ENCODE measurements at regions not wholly inside any gene's neighbourhood (a gene's known extent, or its start where the extent isn't known, plus 50 kb on each side); places are given as distances from the start of the nearest gene placed in this dataset.

DNA sequence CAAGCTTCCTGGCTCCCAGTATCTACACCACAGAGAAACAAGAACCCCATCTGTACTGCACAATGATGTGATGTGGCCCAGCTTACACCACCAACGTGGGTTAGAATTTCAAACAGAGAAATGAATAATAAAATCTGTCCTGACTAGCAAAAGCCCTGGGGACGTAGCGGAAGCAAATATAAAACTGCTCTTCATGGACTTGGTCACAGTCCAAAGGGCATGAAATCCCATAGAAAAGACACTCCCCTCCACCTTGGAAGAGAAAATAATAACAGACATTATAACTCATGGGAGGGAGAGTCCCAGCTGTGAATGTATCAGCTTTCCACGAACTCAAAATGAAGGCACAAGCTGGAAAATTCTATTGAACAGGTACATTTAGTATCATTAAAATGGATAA is 205.3 kb upstream of the GALNT17 start:
- no peak for ATAC-seq
- H3K4me3 Mint-ChIP-seq, result no peak overlapping the region
- DNase-seq, result no peak
- H3K9me3 Mint-ChIP-seq, result peaks cover 17% of the 10 kb centered on the region
- H3K27me3 Mint-ChIP-seq (ENCODE audit: low read depth), result no peaks in the 10 kb centered on the region
- no peaks in the 10 kb centered on the region for H3K36me3 Mint-ChIP-seq (ENCODE audit: insufficient read depth)
- no peaks in the 10 kb centered on the region for H3K4me1 Mint-ChIP-seq (ENCODE audit: low read depth)

DNA sequence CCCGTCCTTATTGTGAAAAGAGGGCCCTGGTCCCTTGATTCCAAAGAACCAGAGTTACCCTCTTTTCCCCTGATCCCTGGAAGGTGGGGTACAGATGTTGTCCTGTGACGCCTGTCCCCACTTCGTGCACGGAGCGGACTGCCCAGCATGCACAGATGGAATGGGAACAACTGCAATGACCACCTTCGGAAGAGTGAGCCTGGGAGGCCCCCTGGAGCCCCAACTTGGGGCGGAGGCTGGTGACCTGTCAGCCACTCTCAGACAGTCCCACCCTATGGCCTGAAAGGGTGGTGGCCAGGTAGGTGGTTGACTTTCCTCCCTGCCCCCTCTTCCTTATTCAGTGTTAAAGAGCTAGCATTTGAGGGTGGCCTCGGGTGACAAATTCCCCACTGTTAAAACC is 196.6 kb upstream of the GALNT17 start:
- no peak for ATAC-seq
- no peak for DNase-seq
- Mint-ChIP-seq H3K4me3 (no peak overlapping the region), H3K9me3 (peaks cover 14% of the 10 kb centered on the region), H3K4me1 (ENCODE audit: low read depth) (no peaks in the 10 kb centered on the region), H3K36me3 (ENCODE audit: insufficient read depth) (no peaks in the 10 kb centered on the region), H3K27me3 (ENCODE audit: low read depth) (no peaks in the 10 kb centered on the region)

DNA sequence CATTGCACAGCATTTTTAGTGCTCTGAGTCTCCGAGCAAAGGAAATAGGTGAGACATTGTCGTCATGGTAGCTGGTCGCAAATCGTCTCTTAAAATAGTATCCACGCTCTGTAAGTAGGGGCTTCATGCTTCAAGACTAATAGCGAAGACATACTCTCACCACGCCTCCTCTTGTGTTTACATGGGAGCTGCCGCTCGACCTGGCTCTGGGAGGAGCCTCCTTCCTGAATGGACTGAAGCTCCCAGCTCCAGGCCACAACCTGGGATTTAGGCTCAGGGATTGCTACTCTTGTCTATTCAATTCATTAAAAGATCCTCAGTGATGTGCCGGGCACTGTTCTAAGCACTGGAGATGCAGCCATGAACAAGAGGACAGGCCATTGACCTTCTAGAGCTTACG is 196.1 kb upstream of the GALNT17 start:
- H3K27me3 Mint-ChIP-seq (ENCODE audit: low read depth), result no peaks in the 10 kb centered on the region
- no peak for DNase-seq
- H3K9me3 Mint-ChIP-seq, result peaks cover 15% of the 10 kb centered on the region
- H3K4me3 Mint-ChIP-seq, result no peak overlapping the region
- H3K36me3 Mint-ChIP-seq (ENCODE audit: insufficient read depth), result no peaks in the 10 kb centered on the region
- no peak for ATAC-seq
- H3K4me1 Mint-ChIP-seq (ENCODE audit: low read depth), result no peaks in the 10 kb centered on the region

DNA sequence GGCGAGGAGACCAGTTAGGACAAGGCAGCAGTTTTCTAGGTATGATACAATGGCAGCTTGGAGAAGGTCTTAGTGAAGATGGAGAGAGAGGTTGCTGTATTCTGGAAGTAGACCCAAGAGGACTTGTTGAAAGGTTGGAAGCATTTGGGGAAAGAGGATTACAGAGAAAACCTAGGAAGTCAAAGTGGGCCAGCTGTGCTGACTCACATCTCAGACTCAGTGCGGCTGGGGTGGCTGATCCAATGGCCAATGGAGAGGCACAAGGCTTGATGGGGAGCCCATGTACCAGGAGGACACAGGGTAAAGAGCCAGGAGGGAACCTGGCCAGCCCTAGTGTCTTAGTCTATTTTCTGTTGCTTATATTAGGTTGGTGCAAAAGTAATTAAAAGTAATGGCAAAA is 194.5 kb upstream of the GALNT17 start:
- DNase-seq (no peak), ATAC-seq (no peak)
- no peak overlapping the region for H3K4me3 Mint-ChIP-seq
- H3K4me1 Mint-ChIP-seq (ENCODE audit: low read depth), result no peaks in the 10 kb centered on the region
- peaks cover 11% of the 10 kb centered on the region for H3K9me3 Mint-ChIP-seq
- no peaks in the 10 kb centered on the region for H3K36me3 Mint-ChIP-seq (ENCODE audit: insufficient read depth)
- H3K27me3 Mint-ChIP-seq (ENCODE audit: low read depth), result no peaks in the 10 kb centered on the region

DNA sequence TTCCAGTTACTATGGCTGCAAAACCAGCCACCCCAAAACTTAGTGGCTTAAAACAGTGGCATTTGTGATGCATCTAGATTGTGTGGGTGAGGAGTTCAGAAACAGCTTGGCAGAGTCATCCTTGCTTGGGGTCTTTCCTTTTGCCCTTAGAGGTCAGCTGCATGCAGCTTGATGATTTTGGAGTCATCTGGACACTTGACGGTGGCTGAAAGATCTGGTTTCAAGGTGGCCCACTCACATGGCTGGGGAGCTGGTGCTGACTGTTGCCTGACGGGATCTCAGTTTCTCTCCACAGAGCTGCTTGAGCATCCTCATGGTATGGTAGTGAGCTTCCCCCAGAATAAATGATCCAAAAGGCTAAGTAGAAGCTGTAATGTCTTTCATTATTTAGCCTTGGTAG is 191.3 kb upstream of the GALNT17 start:
- H3K27me3 Mint-ChIP-seq (ENCODE audit: low read depth), result no peaks in the 10 kb centered on the region
- H3K4me1 Mint-ChIP-seq (ENCODE audit: low read depth), result no peaks in the 10 kb centered on the region
- no peak overlapping the region for H3K4me3 Mint-ChIP-seq
- no peaks in the 10 kb centered on the region for H3K36me3 Mint-ChIP-seq (ENCODE audit: insufficient read depth)
- H3K9me3 Mint-ChIP-seq, result peaks cover 15% of the 10 kb centered on the region
- no peak for DNase-seq
- ATAC-seq, result no peak

DNA sequence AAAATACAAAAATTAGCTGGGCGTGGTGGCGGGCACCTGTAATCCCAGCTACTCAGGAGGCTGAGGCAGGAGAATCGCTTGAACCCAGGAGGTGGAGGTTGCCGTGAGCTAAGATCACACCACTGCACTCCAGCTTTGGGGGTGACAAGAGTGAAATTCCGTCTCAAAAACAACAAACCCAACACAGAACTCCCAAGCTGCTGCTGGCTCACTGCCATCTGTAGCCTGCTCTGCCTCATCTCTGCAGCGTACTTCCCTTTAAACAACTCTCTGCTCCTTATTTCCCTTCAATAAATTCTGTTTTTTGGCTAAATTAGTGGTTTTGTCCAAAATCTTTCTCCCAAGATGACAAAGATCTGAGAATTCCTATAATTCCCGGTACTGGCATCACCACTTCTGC is 189.2 kb upstream of the GALNT17 start:
- Mint-ChIP-seq H3K4me1 (ENCODE audit: low read depth) (no peaks in the 10 kb centered on the region), H3K36me3 (ENCODE audit: insufficient read depth) (no peaks in the 10 kb centered on the region), H3K4me3 (no peak overlapping the region), H3K27me3 (ENCODE audit: low read depth) (no peaks in the 10 kb centered on the region), H3K9me3 (peaks cover 11% of the 10 kb centered on the region)
- no peak for ATAC-seq
- no peak for DNase-seq

DNA sequence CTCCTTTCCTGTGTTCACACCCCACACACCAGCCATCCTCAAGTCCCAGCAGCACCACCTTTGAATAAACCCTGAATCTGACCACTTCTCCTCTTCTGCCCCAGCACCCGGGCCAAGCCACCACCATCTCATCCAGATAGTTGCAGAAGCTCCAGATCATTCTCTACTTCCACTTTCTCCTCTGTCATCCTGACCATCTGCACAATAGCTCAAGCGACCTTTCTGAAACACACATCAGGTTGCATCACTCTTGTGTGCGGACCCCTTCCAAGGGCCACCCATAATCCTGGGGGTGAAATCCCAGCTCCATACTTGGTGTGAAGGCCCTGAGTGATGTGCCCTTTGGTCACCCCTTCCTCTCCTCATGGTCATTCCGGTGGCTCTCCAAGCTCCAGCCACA is 187.4 kb upstream of the GALNT17 start:
- Mint-ChIP-seq H3K4me1 (ENCODE audit: low read depth) (no peaks in the 10 kb centered on the region), H3K36me3 (ENCODE audit: insufficient read depth) (no peaks in the 10 kb centered on the region), H3K4me3 (no peak overlapping the region), H3K9me3 (peaks cover 8% of the 10 kb centered on the region), H3K27me3 (ENCODE audit: low read depth) (no peaks in the 10 kb centered on the region)
- DNase-seq (no peak), ATAC-seq (no peak)

DNA sequence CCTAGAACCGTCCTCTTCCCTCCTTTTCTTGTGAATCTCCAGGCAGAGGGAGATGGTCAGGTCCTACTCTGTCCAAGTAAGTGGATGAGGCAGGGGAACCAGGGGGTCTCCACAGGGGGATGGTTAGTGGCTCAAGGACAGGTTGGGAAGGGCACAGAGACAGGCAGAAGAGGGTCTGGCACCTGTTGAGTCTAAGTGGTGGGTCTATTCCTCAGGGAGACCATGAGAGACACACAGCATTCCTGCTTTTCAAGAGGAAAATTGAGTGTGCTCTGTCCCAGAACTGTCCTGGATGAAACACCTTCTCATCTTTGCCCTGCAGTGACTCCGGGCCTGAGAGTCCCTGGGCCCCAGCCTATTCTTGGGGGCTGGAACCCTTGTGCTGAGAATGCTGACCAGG is 184.8 kb upstream of the GALNT17 start:
- H3K36me3 Mint-ChIP-seq (ENCODE audit: insufficient read depth), result no peaks in the 10 kb centered on the region
- no peaks in the 10 kb centered on the region for H3K4me1 Mint-ChIP-seq (ENCODE audit: low read depth)
- no peak for ATAC-seq
- peaks cover 12% of the 10 kb centered on the region for H3K9me3 Mint-ChIP-seq
- H3K4me3 Mint-ChIP-seq, result no peak overlapping the region
- H3K27me3 Mint-ChIP-seq (ENCODE audit: low read depth), result no peaks in the 10 kb centered on the region
- no peak for DNase-seq

DNA sequence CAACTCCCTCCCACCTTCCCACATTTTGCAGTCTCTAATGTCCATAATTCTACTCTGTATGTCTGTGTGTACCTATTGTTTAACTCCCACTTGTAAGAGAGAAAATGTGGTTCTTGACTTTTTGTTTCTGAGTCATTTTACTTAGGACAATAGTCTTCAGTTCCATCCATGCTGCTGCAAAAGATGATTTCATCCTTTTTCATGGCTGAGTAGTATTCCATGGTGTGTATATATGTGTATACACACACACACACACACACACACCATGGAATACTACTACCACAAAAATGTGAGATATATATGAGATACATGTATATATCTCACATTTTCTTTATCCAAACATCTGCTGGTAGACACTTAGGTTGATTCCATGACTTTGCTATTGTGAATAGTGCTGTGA is 182.1 kb upstream of the GALNT17 start:
- Mint-ChIP-seq H3K36me3 (ENCODE audit: insufficient read depth) (no peaks in the 10 kb centered on the region), H3K4me1 (ENCODE audit: low read depth) (no peaks in the 10 kb centered on the region), H3K4me3 (no peak overlapping the region), H3K9me3 (peaks cover 9% of the 10 kb centered on the region), H3K27me3 (ENCODE audit: low read depth) (no peaks in the 10 kb centered on the region)
- DNase-seq, result no peak
- no peak for ATAC-seq

DNA sequence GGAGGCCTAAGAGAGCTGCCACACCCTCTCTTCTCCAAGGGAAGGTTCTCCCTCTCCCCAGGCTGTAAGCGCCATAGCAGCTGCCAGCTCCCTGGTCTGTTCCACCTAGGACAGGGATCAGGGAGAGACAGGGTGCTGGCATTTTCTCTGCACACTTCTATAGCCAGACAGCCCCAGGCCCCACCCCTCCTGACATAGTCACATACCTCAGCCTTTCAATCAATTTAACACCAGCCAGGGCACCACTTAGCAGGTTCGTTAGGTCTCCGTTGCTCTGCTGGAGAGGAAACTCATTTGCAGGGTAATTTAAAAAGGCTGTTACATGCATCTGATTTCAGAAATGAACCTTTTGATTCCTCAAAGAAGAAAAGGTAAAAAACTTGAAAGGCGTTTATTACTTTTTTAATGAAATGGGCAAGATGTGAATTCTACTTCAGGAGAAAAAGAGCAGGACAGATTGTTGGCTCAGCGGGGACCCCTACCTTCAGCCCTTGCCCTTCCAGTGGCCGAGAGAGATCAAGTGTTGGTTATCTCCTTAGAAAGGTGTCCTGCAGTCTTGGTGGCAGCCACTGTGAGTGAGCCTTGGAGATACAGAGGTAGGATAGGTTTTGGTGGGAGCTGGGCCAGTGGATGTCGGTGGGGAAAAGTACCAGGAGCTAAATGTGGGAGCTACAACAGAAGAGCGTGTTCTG is 180.5 kb upstream of the GALNT17 start:
- Mint-ChIP-seq H3K4me1 (ENCODE audit: low read depth) (no peaks in the 10 kb centered on the region), H3K36me3 (ENCODE audit: insufficient read depth) (no peaks in the 10 kb centered on the region), H3K9me3 (peaks cover 12% of the 10 kb centered on the region), H3K27me3 (ENCODE audit: low read depth) (no peaks in the 10 kb centered on the region), H3K4me3 (no peak overlapping the region)
- no peak for ATAC-seq
- no peak for DNase-seq

DNA sequence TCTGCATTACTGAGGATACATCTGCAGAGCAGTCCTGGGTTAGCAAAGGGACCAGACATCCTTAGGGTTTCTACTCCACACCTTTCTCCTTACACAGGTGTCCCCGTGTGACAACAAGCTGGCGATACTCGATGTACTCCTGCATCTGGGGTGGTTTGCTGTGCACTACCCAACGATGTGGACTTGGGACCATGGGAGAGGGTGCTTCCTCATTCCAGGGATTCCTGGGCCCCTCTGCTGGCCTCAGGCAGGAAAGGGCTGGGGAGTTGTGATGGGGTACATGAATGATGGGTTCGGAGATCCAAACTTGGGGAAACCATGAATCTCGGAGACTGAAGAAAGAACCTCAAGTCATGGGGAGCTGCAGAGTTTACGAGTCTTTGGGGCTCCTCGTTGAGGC is 179.6 kb upstream of the GALNT17 start:
- Mint-ChIP-seq H3K27me3 (ENCODE audit: low read depth) (no peaks in the 10 kb centered on the region), H3K4me1 (ENCODE audit: low read depth) (no peaks in the 10 kb centered on the region), H3K4me3 (no peak overlapping the region), H3K36me3 (ENCODE audit: insufficient read depth) (no peaks in the 10 kb centered on the region), H3K9me3 (peaks cover 12% of the 10 kb centered on the region)
- no peak for ATAC-seq
- no peak for DNase-seq

DNA sequence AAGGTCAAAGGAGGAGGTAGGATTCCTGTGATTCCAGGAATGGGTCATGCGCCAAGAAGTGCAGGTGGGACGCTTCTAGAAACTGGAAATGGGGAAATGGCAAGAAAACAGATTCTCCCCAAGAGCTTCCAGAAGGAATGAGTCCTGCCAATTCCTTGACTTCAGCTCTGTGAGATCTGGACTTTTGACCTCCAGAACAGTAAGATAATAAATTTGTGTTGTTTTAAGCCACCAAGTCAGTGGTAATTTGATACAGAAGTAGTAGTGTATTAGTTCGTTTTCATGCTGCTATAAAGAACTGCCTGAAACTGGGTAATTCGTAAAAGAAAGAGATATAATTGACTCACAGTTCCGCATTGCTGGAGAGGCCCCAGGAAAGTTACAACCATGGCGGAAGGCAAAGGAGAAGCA is 178.6 kb upstream of the GALNT17 start:
- no peaks in the 10 kb centered on the region for H3K27me3 Mint-ChIP-seq (ENCODE audit: low read depth)
- H3K4me1 Mint-ChIP-seq (ENCODE audit: low read depth), result no peaks in the 10 kb centered on the region
- no peaks in the 10 kb centered on the region for H3K36me3 Mint-ChIP-seq (ENCODE audit: insufficient read depth)
- ATAC-seq, result no peak
- DNase-seq, result no peak
- H3K9me3 Mint-ChIP-seq, result peaks cover 12% of the 10 kb centered on the region
- no peak overlapping the region for H3K4me3 Mint-ChIP-seq

DNA sequence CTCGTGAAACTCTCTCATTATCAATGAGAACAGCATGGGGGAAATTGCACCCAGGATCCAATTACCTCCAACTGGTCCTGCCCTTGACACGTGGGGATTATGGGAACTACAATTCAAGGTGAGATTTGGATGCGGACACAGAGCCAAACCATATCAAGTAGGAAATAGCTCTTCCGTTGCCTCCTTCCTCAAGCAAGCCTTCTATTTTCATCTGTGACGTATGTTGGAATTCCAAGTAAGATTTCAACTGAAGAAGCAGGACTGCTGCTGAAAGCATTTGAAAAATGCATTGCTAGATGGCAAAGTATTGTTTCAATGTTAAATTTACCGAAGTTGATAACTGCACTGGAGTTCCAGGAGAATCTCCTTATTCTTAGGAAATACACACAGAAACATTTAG is 178.1 kb upstream of the GALNT17 start:
- Mint-ChIP-seq H3K9me3 (peaks cover 12% of the 10 kb centered on the region), H3K4me3 (no peak overlapping the region), H3K27me3 (ENCODE audit: low read depth) (no peaks in the 10 kb centered on the region), H3K4me1 (ENCODE audit: low read depth) (no peaks in the 10 kb centered on the region), H3K36me3 (ENCODE audit: insufficient read depth) (no peaks in the 10 kb centered on the region)
- DNase-seq (no peak), ATAC-seq (no peak)

DNA sequence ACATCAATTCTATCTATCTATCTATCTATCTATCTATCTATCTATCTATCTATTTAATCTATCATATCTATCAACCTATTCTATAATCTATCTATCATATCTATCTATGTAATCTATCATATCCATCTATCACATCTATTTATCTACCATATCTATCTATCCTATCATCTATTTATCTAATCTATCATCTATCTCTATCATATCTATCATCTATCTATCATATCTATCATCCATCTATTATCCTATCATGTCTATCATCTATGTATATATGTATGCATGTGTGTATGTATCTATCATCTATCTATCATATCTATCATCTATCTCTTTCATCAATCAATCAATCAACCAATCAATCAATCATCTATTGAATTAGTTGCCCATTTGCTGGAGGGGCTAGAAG is 159.3 kb upstream of the GALNT17 start:
- H3K4me1 Mint-ChIP-seq (ENCODE audit: low read depth), result no peaks in the 10 kb centered on the region
- DNase-seq (no peak), ATAC-seq (no peak)

DNA sequence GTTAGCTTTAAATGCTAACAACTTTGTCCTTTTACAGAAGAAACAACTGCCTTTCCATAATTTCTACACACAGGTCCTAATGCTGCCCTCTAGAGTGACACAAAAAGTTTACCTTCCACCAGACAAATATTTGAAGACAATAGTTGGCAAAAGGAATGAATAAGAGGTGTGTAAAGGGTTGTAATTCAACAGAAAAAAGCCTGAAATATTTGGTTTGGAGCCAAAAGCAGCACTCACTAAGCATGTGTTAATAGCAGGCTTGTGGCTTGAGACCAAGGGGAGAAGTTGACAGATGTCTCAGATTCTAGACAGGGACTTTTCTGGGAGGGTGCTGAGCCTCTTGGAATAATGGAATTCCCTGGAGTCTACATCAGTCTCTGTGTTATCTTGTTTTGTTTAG is 156.2 kb upstream of the GALNT17 start:
- Mint-ChIP-seq H3K4me3 (no peak overlapping the region), H3K4me1 (ENCODE audit: low read depth) (no peaks in the 10 kb centered on the region), H3K27me3 (ENCODE audit: low read depth) (no peaks in the 10 kb centered on the region), H3K9me3 (peaks cover 6% of the 10 kb centered on the region), H3K36me3 (ENCODE audit: insufficient read depth) (no peaks in the 10 kb centered on the region)
- ATAC-seq, result no peak
- DNase-seq, result no peak

More for the DNA sequence above, 159.3 kb upstream of the GALNT17 start:
- no peaks in the 10 kb centered on the region for H3K36me3 Mint-ChIP-seq (ENCODE audit: insufficient read depth)
- no peak overlapping the region for H3K4me3 Mint-ChIP-seq
- peaks cover 12% of the 10 kb centered on the region for H3K9me3 Mint-ChIP-seq
- H3K27me3 Mint-ChIP-seq (ENCODE audit: low read depth), result no peaks in the 10 kb centered on the region

DNA sequence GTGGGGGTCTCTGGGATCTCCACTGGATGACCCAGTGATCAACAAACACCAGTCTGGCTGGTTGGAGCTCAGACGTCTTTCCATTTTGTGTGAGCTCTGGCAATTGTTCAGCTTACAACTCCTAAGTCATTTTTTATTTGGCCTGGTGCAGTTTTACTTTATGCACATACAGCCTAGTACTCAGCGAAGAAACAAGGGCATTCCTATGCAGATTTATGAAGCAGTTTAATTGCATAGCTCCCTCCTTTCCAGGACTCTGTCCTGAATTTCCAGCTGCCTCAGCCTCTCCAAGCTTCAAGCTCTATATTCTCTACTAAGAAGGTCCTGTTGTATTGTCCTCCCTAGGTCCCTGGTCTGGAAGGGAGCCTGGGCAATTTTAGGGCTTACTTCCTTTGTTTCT is 145.6 kb upstream of the GALNT17 start:
- DNase-seq, result no peak
- H3K9me3 Mint-ChIP-seq, result peaks cover 13% of the 10 kb centered on the region
- no peaks in the 10 kb centered on the region for H3K36me3 Mint-ChIP-seq (ENCODE audit: insufficient read depth)
- no peaks in the 10 kb centered on the region for H3K27me3 Mint-ChIP-seq (ENCODE audit: low read depth)
- H3K4me3 Mint-ChIP-seq, result no peak overlapping the region
- ATAC-seq, result no peak
- no peaks in the 10 kb centered on the region for H3K4me1 Mint-ChIP-seq (ENCODE audit: low read depth)
